DND-41 (cell line): ENCODE measurements at regions not wholly inside any gene's neighbourhood (a gene's known extent, or its start where the extent isn't known, plus 50 kb on each side); places are given as distances from the start of the nearest gene placed in this dataset.

Source experiments
- EZH2 ChIP-seq: IDR thresholded peaks from 3 replicates; pipeline ENCODE4 v1.6.1; 2012; ENCODE audit warnings: borderline replicate concordance, low read depth, mild to moderate bottlenecking, moderate library complexity, low read length, inconsistent platforms; ENCODE audit not compliant: severe bottlenecking
- TF ChIP-seq, protein P1 (sequence below): IDR thresholded peaks from 2 replicates; pipeline ENCODE4 v1.5.1; 2012; ENCODE audit warnings: borderline replicate concordance, low read length, moderate library complexity, mild to moderate bottlenecking; ENCODE audit not compliant: poor library complexity, severe bottlenecking; ENCODE audit errors: extremely low read depth

GRCh38 chr5:68110264-68110663 is 105.3 kb upstream of the PIK3R1 start:
- TF ChIP-seq, protein P1, sequence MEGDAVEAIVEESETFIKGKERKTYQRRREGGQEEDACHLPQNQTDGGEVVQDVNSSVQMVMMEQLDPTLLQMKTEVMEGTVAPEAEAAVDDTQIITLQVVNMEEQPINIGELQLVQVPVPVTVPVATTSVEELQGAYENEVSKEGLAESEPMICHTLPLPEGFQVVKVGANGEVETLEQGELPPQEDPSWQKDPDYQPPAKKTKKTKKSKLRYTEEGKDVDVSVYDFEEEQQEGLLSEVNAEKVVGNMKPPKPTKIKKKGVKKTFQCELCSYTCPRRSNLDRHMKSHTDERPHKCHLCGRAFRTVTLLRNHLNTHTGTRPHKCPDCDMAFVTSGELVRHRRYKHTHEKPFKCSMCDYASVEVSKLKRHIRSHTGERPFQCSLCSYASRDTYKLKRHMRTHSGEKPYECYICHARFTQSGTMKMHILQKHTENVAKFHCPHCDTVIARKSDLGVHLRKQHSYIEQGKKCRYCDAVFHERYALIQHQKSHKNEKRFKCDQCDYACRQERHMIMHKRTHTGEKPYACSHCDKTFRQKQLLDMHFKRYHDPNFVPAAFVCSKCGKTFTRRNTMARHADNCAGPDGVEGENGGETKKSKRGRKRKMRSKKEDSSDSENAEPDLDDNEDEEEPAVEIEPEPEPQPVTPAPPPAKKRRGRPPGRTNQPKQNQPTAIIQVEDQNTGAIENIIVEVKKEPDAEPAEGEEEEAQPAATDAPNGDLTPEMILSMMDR, result no peak
- TF ChIP-seq EZH2, result no peak
